ENCODE measurements at regions not wholly inside any gene's neighbourhood (a gene's known extent, or its start where the extent isn't known, plus 50 kb on each side); places are given as distances from the start of the nearest gene placed in this dataset.

GRCh38 chr2:175576270-175576669 lies 394.8 kb upstream of the ATP5MC3 start:
- H2AFZ ChIP-seq: peak overlapping the region; percentile 66
- no peak overlapping the region for H3K9ac ChIP-seq
- no peaks in the 10 kb centered on the region for H3K27me3 ChIP-seq (ENCODE audit: control insufficient read depth, insufficient read depth, low read length)
- TF ChIP-seq, protein P1, sequence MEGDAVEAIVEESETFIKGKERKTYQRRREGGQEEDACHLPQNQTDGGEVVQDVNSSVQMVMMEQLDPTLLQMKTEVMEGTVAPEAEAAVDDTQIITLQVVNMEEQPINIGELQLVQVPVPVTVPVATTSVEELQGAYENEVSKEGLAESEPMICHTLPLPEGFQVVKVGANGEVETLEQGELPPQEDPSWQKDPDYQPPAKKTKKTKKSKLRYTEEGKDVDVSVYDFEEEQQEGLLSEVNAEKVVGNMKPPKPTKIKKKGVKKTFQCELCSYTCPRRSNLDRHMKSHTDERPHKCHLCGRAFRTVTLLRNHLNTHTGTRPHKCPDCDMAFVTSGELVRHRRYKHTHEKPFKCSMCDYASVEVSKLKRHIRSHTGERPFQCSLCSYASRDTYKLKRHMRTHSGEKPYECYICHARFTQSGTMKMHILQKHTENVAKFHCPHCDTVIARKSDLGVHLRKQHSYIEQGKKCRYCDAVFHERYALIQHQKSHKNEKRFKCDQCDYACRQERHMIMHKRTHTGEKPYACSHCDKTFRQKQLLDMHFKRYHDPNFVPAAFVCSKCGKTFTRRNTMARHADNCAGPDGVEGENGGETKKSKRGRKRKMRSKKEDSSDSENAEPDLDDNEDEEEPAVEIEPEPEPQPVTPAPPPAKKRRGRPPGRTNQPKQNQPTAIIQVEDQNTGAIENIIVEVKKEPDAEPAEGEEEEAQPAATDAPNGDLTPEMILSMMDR (IDR thresholded peaks at IDR 0.05): no peak
- H3K9me3 ChIP-seq (ENCODE audit: control insufficient read depth, low read length): no peaks in the 10 kb centered on the region
- peaks cover 28% of the 10 kb centered on the region for H3K4me1 ChIP-seq
- peak overlapping the region; percentile 69 for H3K4me2 ChIP-seq (ENCODE audit: low read length)
- H3K27ac ChIP-seq: peak overlapping the region; percentile 74
- H3K79me2 ChIP-seq: no peaks in the 10 kb centered on the region
- no peaks in the 10 kb centered on the region for H3K36me3 ChIP-seq (ENCODE audit: control insufficient read depth, insufficient read depth, low read length)
- no peak overlapping the region for H3K4me3 ChIP-seq (ENCODE audit: low read depth, low read length)

- peak overlapping the region; percentile 66 for H2AFZ ChIP-seq
- H3K4me2 ChIP-seq (ENCODE audit: low read length): peak overlapping the region; percentile 69
- peaks cover 28% of the 10 kb centered on the region for H3K4me1 ChIP-seq
- peak overlapping the region; percentile 74 for H3K27ac ChIP-seq
- no peak overlapping the region for H3K9ac ChIP-seq
- H3K9me3 ChIP-seq (ENCODE audit: control insufficient read depth, low read length): no peaks in the 10 kb centered on the region
- TF ChIP-seq, protein P1 (IDR thresholded peaks at IDR 0.05): no peak
- H3K79me2 ChIP-seq: no peaks in the 10 kb centered on the region
- H3K36me3 ChIP-seq (ENCODE audit: control insufficient read depth, insufficient read depth, low read length): no peaks in the 10 kb centered on the region
- no peaks in the 10 kb centered on the region for H3K27me3 ChIP-seq (ENCODE audit: control insufficient read depth, insufficient read depth, low read length)
- H3K4me3 ChIP-seq (ENCODE audit: low read depth, low read length): peak overlapping the region; percentile 22
Measured at GRCh38 chr2:175575346-175576258, 394.1 kb upstream of the ATP5MC3 start.

- Histone ChIP-seq H3K36me3 (ENCODE audit: control insufficient read depth, insufficient read depth, low read length) (no peaks in the 10 kb centered on the region), H3K27ac (no peak overlapping the region), H3K27me3 (ENCODE audit: control insufficient read depth, insufficient read depth, low read length) (no peaks in the 10 kb centered on the region), H3K4me2 (ENCODE audit: low read length) (no peak overlapping the region), H3K4me1 (peaks cover 28% of the 10 kb centered on the region), H2AFZ (no peak overlapping the region), H3K9ac (no peak overlapping the region), H3K9me3 (ENCODE audit: control insufficient read depth, low read length) (no peaks in the 10 kb centered on the region), H3K4me3 (ENCODE audit: low read depth, low read length) (no peak overlapping the region), H3K79me2 (no peaks in the 10 kb centered on the region)
- TF ChIP-seq, protein P1 (IDR thresholded peaks at IDR 0.05): no peak
Measured at GRCh38 chr2:175574069-175574468, 392.6 kb upstream of the ATP5MC3 start.

GRCh38 chr2:175571078-175571653 lies 389.7 kb upstream of the ATP5MC3 start:
- Histone ChIP-seq H3K9me3 (ENCODE audit: control insufficient read depth, low read length) (no peaks in the 10 kb centered on the region), H3K79me2 (no peaks in the 10 kb centered on the region), H3K4me1 (peaks cover 21% of the 10 kb centered on the region), H3K4me2 (ENCODE audit: low read length) (no peak overlapping the region), H3K4me3 (ENCODE audit: low read depth, low read length) (no peak overlapping the region), H2AFZ (no peak overlapping the region), H3K27ac (no peak overlapping the region), H3K27me3 (ENCODE audit: control insufficient read depth, insufficient read depth, low read length) (no peaks in the 10 kb centered on the region), H3K9ac (no peak overlapping the region), H3K36me3 (ENCODE audit: control insufficient read depth, insufficient read depth, low read length) (no peaks in the 10 kb centered on the region)
- TF ChIP-seq, protein P1 (IDR thresholded peaks at IDR 0.05): no peak

Data from parathyroid adenoma (tissue), 2 donors.